ENCODE measurements at regions not wholly inside any gene's neighbourhood (a gene's known extent, or its start where the extent isn't known, plus 50 kb on each side); places are given as distances from the start of the nearest gene placed in this dataset.

DNA sequence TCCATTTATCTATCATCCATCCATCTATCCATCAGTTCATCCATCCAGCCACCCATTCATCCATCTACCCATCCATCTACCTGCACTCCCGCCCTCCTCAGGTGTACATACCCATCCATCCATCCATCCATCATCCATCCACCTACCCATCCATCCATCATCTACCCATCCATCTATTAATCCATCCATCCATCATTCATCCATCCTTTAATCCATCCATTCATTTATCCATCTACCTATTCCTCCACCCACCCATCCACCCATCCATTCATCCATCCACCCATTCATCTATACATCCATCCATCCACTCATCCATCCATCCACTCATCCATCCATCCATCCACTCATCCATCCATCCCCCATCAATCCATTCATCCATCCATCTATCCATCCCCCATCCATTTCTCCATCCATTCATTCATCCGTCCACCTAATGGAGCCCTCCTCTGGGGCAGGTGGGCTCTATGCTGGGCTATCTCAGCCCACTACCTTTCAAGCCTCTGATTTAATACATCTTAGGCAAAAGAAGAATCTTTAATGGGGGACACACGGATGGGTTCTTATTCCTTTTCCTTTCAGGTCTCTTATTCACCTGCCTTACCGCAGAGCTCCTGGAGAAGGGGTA lies 178.9 kb downstream of the URI1 start:
- 0 out of 2 replicates have a peak, but pooled peaks cover 2% of the 10 kb centered on the region for H3K27me3 ChIP-seq (ENCODE audit: insufficient read depth, low read length)
- no peak overlapping the region for H3K4me2 ChIP-seq (ENCODE audit: low read length)
- no peak for TF ChIP-seq EZH2 (IDR thresholded peaks at IDR 0.05)
- TF ChIP-seq, protein P1, sequence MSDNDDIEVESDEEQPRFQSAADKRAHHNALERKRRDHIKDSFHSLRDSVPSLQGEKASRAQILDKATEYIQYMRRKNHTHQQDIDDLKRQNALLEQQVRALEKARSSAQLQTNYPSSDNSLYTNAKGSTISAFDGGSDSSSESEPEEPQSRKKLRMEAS (IDR thresholded peaks at IDR 0.05), result no peak
- no peak for TF ChIP-seq SRF (IDR thresholded peaks at IDR 0.05; ENCODE audit: low read depth)
- TF ChIP-seq EGR1 (IDR thresholded peaks at IDR 0.05; ENCODE audit: low read depth), result no peak
- TF ChIP-seq SIN3A (IDR thresholded peaks at IDR 0.05; ENCODE audit: low read depth), result no peak
- TF ChIP-seq POLR2AphosphoS5 (IDR thresholded peaks at IDR 0.05; ENCODE audit: low read depth, low read length), result no peak
- TF ChIP-seq JUND (IDR thresholded peaks at IDR 0.05), result no peak
- TF ChIP-seq POLR2A (IDR thresholded peaks at IDR 0.05; ENCODE audit: borderline replicate concordance, extremely low read depth, insufficient read depth, insufficient read length), result no peak
- no peak for TF ChIP-seq FOSL1 (IDR thresholded peaks at IDR 0.05; ENCODE audit: low read depth)
- no peak for TF ChIP-seq ZNF274 (IDR thresholded peaks at IDR 0.05; ENCODE audit: low read depth, low read length)
- TF ChIP-seq, protein P2, sequence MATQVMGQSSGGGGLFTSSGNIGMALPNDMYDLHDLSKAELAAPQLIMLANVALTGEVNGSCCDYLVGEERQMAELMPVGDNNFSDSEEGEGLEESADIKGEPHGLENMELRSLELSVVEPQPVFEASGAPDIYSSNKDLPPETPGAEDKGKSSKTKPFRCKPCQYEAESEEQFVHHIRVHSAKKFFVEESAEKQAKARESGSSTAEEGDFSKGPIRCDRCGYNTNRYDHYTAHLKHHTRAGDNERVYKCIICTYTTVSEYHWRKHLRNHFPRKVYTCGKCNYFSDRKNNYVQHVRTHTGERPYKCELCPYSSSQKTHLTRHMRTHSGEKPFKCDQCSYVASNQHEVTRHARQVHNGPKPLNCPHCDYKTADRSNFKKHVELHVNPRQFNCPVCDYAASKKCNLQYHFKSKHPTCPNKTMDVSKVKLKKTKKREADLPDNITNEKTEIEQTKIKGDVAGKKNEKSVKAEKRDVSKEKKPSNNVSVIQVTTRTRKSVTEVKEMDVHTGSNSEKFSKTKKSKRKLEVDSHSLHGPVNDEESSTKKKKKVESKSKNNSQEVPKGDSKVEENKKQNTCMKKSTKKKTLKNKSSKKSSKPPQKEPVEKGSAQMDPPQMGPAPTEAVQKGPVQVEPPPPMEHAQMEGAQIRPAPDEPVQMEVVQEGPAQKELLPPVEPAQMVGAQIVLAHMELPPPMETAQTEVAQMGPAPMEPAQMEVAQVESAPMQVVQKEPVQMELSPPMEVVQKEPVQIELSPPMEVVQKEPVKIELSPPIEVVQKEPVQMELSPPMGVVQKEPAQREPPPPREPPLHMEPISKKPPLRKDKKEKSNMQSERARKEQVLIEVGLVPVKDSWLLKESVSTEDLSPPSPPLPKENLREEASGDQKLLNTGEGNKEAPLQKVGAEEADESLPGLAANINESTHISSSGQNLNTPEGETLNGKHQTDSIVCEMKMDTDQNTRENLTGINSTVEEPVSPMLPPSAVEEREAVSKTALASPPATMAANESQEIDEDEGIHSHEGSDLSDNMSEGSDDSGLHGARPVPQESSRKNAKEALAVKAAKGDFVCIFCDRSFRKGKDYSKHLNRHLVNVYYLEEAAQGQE (IDR thresholded peaks at IDR 0.05; ENCODE audit: low read depth), result no peak
- TF ChIP-seq, protein P3, sequence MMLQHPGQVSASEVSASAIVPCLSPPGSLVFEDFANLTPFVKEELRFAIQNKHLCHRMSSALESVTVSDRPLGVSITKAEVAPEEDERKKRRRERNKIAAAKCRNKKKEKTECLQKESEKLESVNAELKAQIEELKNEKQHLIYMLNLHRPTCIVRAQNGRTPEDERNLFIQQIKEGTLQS (IDR thresholded peaks at IDR 0.05), result no peak
- TF ChIP-seq ELF1 (IDR thresholded peaks at IDR 0.05; ENCODE audit: borderline replicate concordance, low read depth), result no peak
- no peak for TF ChIP-seq TCF7L2 (IDR thresholded peaks at IDR 0.05; ENCODE audit: borderline replicate concordance, extremely low read depth, insufficient read depth, insufficient read length)
- no peak for TF ChIP-seq SP1 (IDR thresholded peaks at IDR 0.05; ENCODE audit: low read depth)
- TF ChIP-seq YY1 (IDR thresholded peaks at IDR 0.05; ENCODE audit: extremely low read depth, insufficient replicate concordance, low read depth, low read length), result no peak
- ChIA-PET RAD21 (ENCODE audit: low non-redundant PET in 1 of 2, low total read pairs in 2 of 2, uncharacterized antibody in 2 of 2, unreplicated experiment in 2 of 2) (no interaction called here), POLR2A (no interaction called here), CTCF (no interaction called here)
- no peaks in the 10 kb centered on the region for H3K79me2 ChIP-seq (ENCODE audit: insufficient read depth, low read length)
- H3K4me1 ChIP-seq (ENCODE audit: control insufficient read depth in 1 of 2, insufficient read depth in 2 of 2, low read length in 2 of 2), result no peaks in the 10 kb centered on the region
- H2AFZ ChIP-seq (ENCODE audit: low read depth, low read length, poor library complexity, severe bottlenecking), result no peak overlapping the region
- DNase-seq (ENCODE audit: low read depth, low spot score) (no peak), ATAC-seq (no peak)
- no peaks in the 10 kb centered on the region for H3K9me2 ChIP-seq (ENCODE audit: insufficient read depth)
- H3K9ac ChIP-seq (ENCODE audit: low read length), result no peak overlapping the region
- H3K9me3 ChIP-seq (ENCODE audit: control insufficient read depth in 1 of 2, insufficient read depth in 1 of 2, low read depth in 1 of 2, low read length in 2 of 2), result no peaks in the 10 kb centered on the region
- H4K20me1 ChIP-seq (ENCODE audit: insufficient read depth), result no peaks in the 10 kb centered on the region
- BruUV-seq (replicated peaks), result no TSS peak
- H3K36me3 ChIP-seq (ENCODE audit: control insufficient read depth in 1 of 2, insufficient read depth in 2 of 2, low read length in 2 of 2), result no peaks in the 10 kb centered on the region
- intact Hi-C loops (cut with micrococcal nuclease), result no loop called here
- H3K4me3 ChIP-seq (replicated peaks in 1 of 2; ENCODE audit: low read depth in 1 of 2, low read length in 2 of 2), result no peak overlapping the region
- H3K27ac ChIP-seq (ENCODE audit: low read depth, low read length), result no peak overlapping the region
